PC-3 (cell line): ENCODE measurements at regions not wholly inside any gene's neighbourhood (a gene's known extent, or its start where the extent isn't known, plus 50 kb on each side); places are given as distances from the start of the nearest gene placed in this dataset.

Source experiments
- ATAC-seq: fragments of 200-7000 bp; cut with Tn5 transposase; 2 replicates; pipeline ENCODE4 v1.9.1; 2020; ENCODE audit warnings: mild to moderate bottlenecking, moderate library complexity
- BruUV-seq: library from RNA; stranded (reverse); fragments of 400-500 nt; replicated peaks from 2 replicates; lab custom pipeline; 2021; lab: Mats Ljungman, UMichigan
- CTCF ChIA-PET: fragments of 300-600 bp; sonication (Branson Sonifier 250); formaldehyde crosslinking; loops from one replicate; lab custom pipeline; 2022; ENCODE audit warnings: antibody characterized with exemption; lab: Charles Lee
- POLR2A ChIA-PET: fragments of 300-600 bp; sonication (Branson Sonifier 250); formaldehyde crosslinking; loops from one replicate; lab custom pipeline; 2022; ENCODE audit warnings: antibody characterized with exemption; ENCODE audit not compliant: unreplicated experiment; lab: Charles Lee
- DNase-seq: peaks from one replicate; pipeline ENCODE4 v3.0.0-alpha.2; 2015
- H2AFZ ChIP-seq: fragments of 300-600 bp; sonication (generic); 2 replicates; pipeline ENCODE4 v1.6.0; 2016; ENCODE audit warnings: antibody characterized with exemption, low read length
- H3F3A ChIP-seq: fragments of 300-600 bp; sonication (generic); one replicate; pipeline ENCODE4 v1.6.0; 2017; ENCODE audit warnings: antibody characterized with exemption, low read length, control low read depth, mild to moderate bottlenecking; ENCODE audit not compliant: unreplicated experiment
- H3K27ac ChIP-seq: fragments of 300-600 bp; sonication (generic); 2 replicates; pipeline ENCODE4 v1.5.1; 2016; ENCODE audit warnings: mild to moderate bottlenecking, low read length
- H3K27me3 ChIP-seq: fragments of 300-600 bp; sonication (generic); 2 replicates; pipeline ENCODE4 v1.6.1; 2016; ENCODE audit warnings: low read length, mixed read lengths
- H3K36me3 ChIP-seq: fragments of 300-600 bp; sonication (generic); 2 replicates; pipeline ENCODE4 v1.6.1; 2016; ENCODE audit warnings: low read depth, mixed run types, low read length, mixed read lengths
- H3K4me1 ChIP-seq: fragments of 300-600 bp; sonication (generic); 2 replicates; pipeline ENCODE4 v1.5.1; 2016; ENCODE audit warnings: low read length; ENCODE audit not compliant: insufficient read depth
- H3K4me2 ChIP-seq: fragments of 300-600 bp; sonication (generic); 2 replicates; pipeline ENCODE4 v1.6.0; 2016; ENCODE audit warnings: low read length
- H3K4me3 ChIP-seq: fragments of 300-600 bp; sonication (generic); 2 replicates; pipeline ENCODE4 v1.5.1; 2016; ENCODE audit warnings: mild to moderate bottlenecking, low read length, mixed read lengths
- H3K79me2 ChIP-seq: fragments of 300-600 bp; sonication (generic); 2 replicates; pipeline ENCODE4 v1.6.1; 2017; ENCODE audit warnings: low read length, mixed read lengths
- H3K9ac ChIP-seq: fragments of 300-600 bp; sonication (generic); 2 replicates; pipeline ENCODE4 v1.6.0; 2016; ENCODE audit warnings: mild to moderate bottlenecking, low read length
- H3K9me2 ChIP-seq: fragments of 300-600 bp; sonication (generic); replicated peaks from 2 replicates; pipeline ENCODE4 v1.6.1; 2016; ENCODE audit warnings: mixed run types, low read length, mixed read lengths
- H3K9me3 ChIP-seq: fragments of 300-600 bp; sonication (generic); 2 replicates; pipeline ENCODE4 v1.6.1; 2016; ENCODE audit warnings: low read length, mixed read lengths
- H4K20me1 ChIP-seq: fragments of 300-600 bp; sonication (generic); 2 replicates; pipeline ENCODE4 v1.6.1; 2016; ENCODE audit warnings: low read length, mixed read lengths
- CTCF ChIP-seq: fragments of 300-600 bp; sonication (generic); conservative IDR thresholded peaks from 2 replicates; pipeline ENCODE4 v1.5.1; 2017; ENCODE audit warnings: antibody characterized with exemption, low read depth, mild to moderate bottlenecking, low read length
- EZH2 ChIP-seq: fragments of 300-600 bp; sonication (generic); IDR thresholded peaks from one replicate; pipeline ENCODE4 v1.6.1; 2017; ENCODE audit warnings: antibody characterized with exemption, mild to moderate bottlenecking, low read length; ENCODE audit not compliant: unreplicated experiment
- EZH2phosphoT487 ChIP-seq: fragments of 300-600 bp; sonication (generic); IDR thresholded peaks from 2 replicates; pipeline ENCODE4 v1.6.1; 2018; ENCODE audit warnings: mild to moderate bottlenecking, antibody characterized with exemption, low read length, borderline replicate concordance
- intact Hi-C: fragments of 100-400 bp; cut with micrococcal nuclease; formaldehyde crosslinking; loops from 2 replicates; pipeline ENCODE4 v1.9.0; 2023

GRCh38 chr3:87761341-87761740, 297.5 kb downstream of the CGGBP1 start:
- TF ChIP-seq EZH2 (no peak), CTCF (no peak), EZH2phosphoT487 (no peak)
- Histone ChIP-seq H3K4me3 (no peak overlapping the region), H3K27ac (no peak overlapping the region), H3K79me2 (no peaks in the 10 kb centered on the region), H3K4me1 (peaks cover 20% of the 10 kb centered on the region), H2AFZ (no peak overlapping the region), H3F3A (no peaks in the 10 kb centered on the region), H3K4me2 (no peak overlapping the region), H4K20me1 (no peaks in the 10 kb centered on the region), H3K9me2 (no peaks in the 10 kb centered on the region), H3K9ac (no peak overlapping the region), H3K36me3 (no peaks in the 10 kb centered on the region), H3K9me3 (no peaks in the 10 kb centered on the region), H3K27me3 (no peaks in the 10 kb centered on the region)
- DNase-seq (no peak), ATAC-seq (no peak)
- intact Hi-C loops, result loop anchor here (10.0 kb wide), 2 partner anchors 407 to 467 kb away; no protein-coding TSS in a partner anchor
- POLR2A ChIA-PET, result no interaction called here
- CTCF ChIA-PET, result no interaction called here
- no TSS peak for BruUV-seq

- H3K9me3 ChIP-seq, result peaks cover 6% of the 10 kb centered on the region; the same call in 1 of the 2 replicates
- H3K4me2 ChIP-seq, result peak overlapping the region; percentile 35; the same call in 1 of the 2 replicates
- no peaks in the 10 kb centered on the region for H3F3A ChIP-seq
- H2AFZ ChIP-seq, result no peak overlapping the region
- peaks cover 8% of the 10 kb centered on the region; the same call in 1 of the 2 replicates for H3K4me1 ChIP-seq
- no peaks in the 10 kb centered on the region for H4K20me1 ChIP-seq
- POLR2A ChIA-PET, result no interaction called here
- no peaks in the 10 kb centered on the region for H3K27me3 ChIP-seq
- no TSS peak for BruUV-seq
- no peak for TF ChIP-seq EZH2phosphoT487
- no peak for TF ChIP-seq CTCF
- TF ChIP-seq EZH2, result no peak
- H3K9me2 ChIP-seq, result no peaks in the 10 kb centered on the region
- ATAC-seq, result peak; percentile 98
- no peak overlapping the region for H3K9ac ChIP-seq
- peak; percentile 60 for DNase-seq
- no peaks in the 10 kb centered on the region for H3K79me2 ChIP-seq
- no peaks in the 10 kb centered on the region for H3K36me3 ChIP-seq
- no peak overlapping the region for H3K4me3 ChIP-seq
- H3K27ac ChIP-seq, result peak overlapping the region; percentile 58
- intact Hi-C loops, result loop anchor here (1.0 kb wide), 1 partner anchor 9 kb away; no protein-coding TSS in a partner anchor
- CTCF ChIA-PET, result no interaction called here
These were observed 302.2 kb downstream of the CGGBP1 start for GRCh38 chr3:87756616-87757015.

- no peak overlapping the region for H3K27ac ChIP-seq
- no peaks in the 10 kb centered on the region for H3K27me3 ChIP-seq
- intact Hi-C loops, result loop anchor here (1.0 kb wide), 1 partner anchor 9 kb away; no protein-coding TSS in a partner anchor
- no peak for DNase-seq
- H3K4me3 ChIP-seq, result no peak overlapping the region
- BruUV-seq, result no TSS peak
- H3K9me3 ChIP-seq, result peaks cover 6% of the 10 kb centered on the region; the same call in 1 of the 2 replicates
- no peak overlapping the region for H3K4me2 ChIP-seq
- ChIA-PET POLR2A (no interaction called here), CTCF (no interaction called here)
- no peaks in the 10 kb centered on the region for H3F3A ChIP-seq
- no peak overlapping the region for H2AFZ ChIP-seq
- no peaks in the 10 kb centered on the region for H3K36me3 ChIP-seq
- H3K79me2 ChIP-seq, result no peaks in the 10 kb centered on the region
- H3K9me2 ChIP-seq, result no peaks in the 10 kb centered on the region
- TF ChIP-seq EZH2phosphoT487 (no peak), EZH2 (no peak), CTCF (no peak)
- H3K9ac ChIP-seq, result no peak overlapping the region
- no peaks in the 10 kb centered on the region for H4K20me1 ChIP-seq
- no peak for ATAC-seq
- H3K4me1 ChIP-seq, result peaks cover 8% of the 10 kb centered on the region; the same call in 1 of the 2 replicates
These were observed 303.0 kb downstream of the CGGBP1 start for GRCh38 chr3:87755852-87756251.
